HFFc6 (cell line): ENCODE measurements at regions not wholly inside any gene's neighbourhood (a gene's known extent, or its start where the extent isn't known, plus 50 kb on each side); places are given as distances from the start of the nearest gene placed in this dataset.

ENCODE experiments used
- DNase-seq: peaks from one replicate; pipeline ENCODE4 v3.0.0-alpha.2; 2018
- H3K27ac Mint-ChIP-seq: 2 replicates; pipeline ENCODE4 v1.8.0; 2020; ENCODE audit warnings: mild to moderate bottlenecking, mixed read lengths
- H3K27me3 Mint-ChIP-seq: 2 replicates; pipeline ENCODE4 v1.8.0; 2021; ENCODE audit warnings: mild to moderate bottlenecking, moderate library complexity, mixed read lengths; ENCODE audit not compliant: insufficient read depth
- H3K36me3 Mint-ChIP-seq: 2 replicates; pipeline ENCODE4 v1.8.0; 2021; ENCODE audit warnings: low read depth, mixed read lengths
- H3K4me1 Mint-ChIP-seq: 2 replicates; pipeline ENCODE4 v1.8.0; 2020; ENCODE audit warnings: low read depth, mixed read lengths
- H3K4me3 Mint-ChIP-seq: 2 replicates; pipeline ENCODE4 v1.8.0; 2020; ENCODE audit warnings: mild to moderate bottlenecking, moderate library complexity, mixed read lengths
- H3K9me3 Mint-ChIP-seq: 2 replicates; pipeline ENCODE4 v1.8.0; 2020; ENCODE audit warnings: mild to moderate bottlenecking, mixed read lengths
- TF ChIP-seq, protein P1 (sequence below): fragments of 200-600 bp; sonication (generic); IDR thresholded peaks from 2 replicates; pipeline ENCODE4 v1.5.0; 2021; ENCODE audit warnings: antibody characterized with exemption, mild to moderate bottlenecking

DNA sequence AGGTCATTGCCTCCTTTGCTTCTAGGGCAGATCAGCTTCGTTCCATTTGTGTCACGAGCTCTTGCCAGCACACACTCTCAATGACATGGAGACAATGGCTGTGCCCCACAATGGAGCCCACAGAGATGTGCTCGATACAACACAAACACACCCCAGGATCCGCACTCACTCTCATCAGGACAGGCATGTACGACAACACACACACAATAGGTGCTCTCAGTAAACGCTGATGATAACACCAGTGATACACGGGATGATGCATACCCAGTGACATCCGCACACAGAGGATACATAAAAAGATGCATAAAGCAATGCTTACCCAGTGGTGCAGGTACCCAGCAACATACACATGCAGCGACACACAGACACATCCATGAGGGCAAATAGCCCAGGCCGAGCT is 61.2 kb upstream of the LBX1 start:
- Mint-ChIP-seq H3K4me3 (no peak overlapping the region), H3K36me3 (no peaks in the 10 kb centered on the region), H3K27ac (no peak overlapping the region), H3K27me3 (peaks cover 44% of the 10 kb centered on the region), H3K9me3 (no peaks in the 10 kb centered on the region), H3K4me1 (no peaks in the 10 kb centered on the region)
- TF ChIP-seq, protein P1, sequence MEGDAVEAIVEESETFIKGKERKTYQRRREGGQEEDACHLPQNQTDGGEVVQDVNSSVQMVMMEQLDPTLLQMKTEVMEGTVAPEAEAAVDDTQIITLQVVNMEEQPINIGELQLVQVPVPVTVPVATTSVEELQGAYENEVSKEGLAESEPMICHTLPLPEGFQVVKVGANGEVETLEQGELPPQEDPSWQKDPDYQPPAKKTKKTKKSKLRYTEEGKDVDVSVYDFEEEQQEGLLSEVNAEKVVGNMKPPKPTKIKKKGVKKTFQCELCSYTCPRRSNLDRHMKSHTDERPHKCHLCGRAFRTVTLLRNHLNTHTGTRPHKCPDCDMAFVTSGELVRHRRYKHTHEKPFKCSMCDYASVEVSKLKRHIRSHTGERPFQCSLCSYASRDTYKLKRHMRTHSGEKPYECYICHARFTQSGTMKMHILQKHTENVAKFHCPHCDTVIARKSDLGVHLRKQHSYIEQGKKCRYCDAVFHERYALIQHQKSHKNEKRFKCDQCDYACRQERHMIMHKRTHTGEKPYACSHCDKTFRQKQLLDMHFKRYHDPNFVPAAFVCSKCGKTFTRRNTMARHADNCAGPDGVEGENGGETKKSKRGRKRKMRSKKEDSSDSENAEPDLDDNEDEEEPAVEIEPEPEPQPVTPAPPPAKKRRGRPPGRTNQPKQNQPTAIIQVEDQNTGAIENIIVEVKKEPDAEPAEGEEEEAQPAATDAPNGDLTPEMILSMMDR: no peak
- no peak for DNase-seq

DNA sequence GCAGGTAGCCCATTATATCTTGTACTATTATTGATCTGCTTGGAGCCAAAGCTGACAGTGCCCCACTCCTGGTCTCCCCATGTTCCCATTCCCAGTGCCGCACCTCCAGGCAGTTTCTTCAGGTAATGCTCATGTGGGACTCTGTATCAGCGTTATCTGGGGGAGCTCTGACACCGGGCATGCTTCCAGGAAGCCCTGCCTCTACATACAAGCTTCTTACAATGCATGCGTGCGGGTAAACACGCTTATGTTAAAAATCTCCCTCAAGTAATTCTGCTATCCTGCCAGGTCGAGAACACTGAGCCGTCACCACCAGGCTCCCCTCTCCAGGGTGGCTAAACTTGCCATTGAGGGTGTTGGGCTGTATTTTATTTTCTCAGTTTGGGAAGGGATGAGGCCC is 61.6 kb upstream of the LBX1 start:
- no peak for DNase-seq
- Mint-ChIP-seq H3K4me1 (no peaks in the 10 kb centered on the region), H3K36me3 (no peaks in the 10 kb centered on the region), H3K27ac (no peak overlapping the region), H3K4me3 (no peak overlapping the region), H3K27me3 (peaks cover 40% of the 10 kb centered on the region), H3K9me3 (no peaks in the 10 kb centered on the region)
- TF ChIP-seq, protein P1: no peak

DNA sequence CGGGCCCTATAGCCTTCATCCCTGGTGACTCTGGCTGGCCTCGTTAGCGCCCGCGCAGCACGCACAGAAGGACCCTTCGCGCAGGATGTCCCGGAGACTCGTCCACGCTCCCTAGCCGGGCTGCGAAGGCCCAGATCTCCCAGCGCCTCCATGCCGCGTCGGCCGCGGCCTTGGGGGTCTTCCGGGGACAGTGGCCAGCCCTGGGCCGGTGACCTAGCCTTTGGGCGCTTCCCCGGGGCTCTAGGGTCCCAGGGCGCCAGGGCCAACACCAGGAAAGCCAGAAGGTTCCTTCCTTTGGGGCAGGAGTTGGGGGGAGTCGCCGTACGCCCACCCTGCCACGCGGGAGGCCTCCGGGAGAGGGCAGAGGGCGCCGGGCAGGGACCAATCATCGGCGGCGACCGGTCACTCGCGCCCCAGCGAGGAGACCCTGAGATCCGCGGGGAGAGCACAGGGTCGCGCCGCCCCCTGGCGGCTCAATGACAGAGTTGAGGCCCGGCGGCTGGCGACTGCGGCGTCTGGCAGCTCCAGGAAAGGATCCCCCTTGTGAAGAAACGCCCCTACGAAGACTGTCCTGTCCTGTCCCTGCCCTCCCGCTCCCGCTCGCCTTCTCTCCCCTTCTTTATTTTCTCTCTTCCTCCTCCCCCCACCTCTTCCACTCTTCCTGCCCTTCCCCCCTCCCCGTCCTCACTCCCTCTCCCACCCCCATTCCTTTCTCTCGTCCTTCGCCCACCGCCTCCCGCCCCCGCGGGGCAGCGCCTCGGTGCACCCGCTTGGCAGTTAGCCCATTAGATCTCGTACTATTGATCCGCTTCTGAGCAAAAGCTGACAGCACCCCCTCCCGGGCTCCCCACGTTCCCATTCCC is 62.3 kb upstream of the LBX1 start:
- Mint-ChIP-seq H3K36me3 (no peaks in the 10 kb centered on the region), H3K4me1 (no peaks in the 10 kb centered on the region), H3K27ac (no peak overlapping the region), H3K4me3 (peak overlapping the region; percentile 80), H3K27me3 (peaks cover 36% of the 10 kb centered on the region), H3K9me3 (no peaks in the 10 kb centered on the region)
- TF ChIP-seq, protein P1: peak; percentile 86
- DNase-seq: no peak

DNA sequence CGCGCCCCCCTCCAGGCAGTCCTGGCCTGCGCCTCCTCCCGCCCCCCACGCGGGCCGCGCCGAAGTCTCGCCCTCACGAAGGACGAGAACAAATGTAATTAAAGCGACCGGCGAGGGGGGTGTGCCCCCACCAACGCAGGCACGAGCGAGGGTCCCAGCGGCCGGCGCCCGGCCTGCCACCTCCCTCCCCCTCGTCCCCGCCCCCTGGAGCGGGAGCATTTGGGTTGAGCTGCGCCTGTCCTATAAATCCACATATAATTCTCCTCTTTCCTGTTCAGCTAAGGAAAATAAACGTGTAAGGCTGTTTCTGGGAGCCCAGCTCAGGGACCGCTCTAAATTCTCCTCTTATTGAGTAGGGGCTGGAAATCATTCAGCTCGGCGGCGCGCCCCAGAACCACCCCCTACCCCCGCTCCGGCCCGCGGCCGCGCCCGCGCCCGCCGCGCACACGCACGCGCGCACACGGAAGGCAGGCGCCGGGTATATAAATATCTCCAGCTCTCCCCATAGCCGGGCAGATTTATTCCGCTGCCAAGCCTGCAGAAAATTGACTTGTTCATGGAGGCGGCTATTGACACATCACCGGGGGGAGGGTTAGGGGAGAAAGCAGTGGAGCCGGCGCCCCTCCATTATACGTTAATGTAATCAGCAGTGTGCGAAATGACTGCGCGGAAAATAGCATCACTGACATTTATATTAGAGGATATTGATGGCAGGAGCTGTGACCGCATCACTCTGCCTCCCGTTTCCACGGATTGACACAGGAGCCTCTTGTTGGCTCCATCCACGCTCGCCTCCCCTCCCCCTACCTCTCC is 61.6 kb upstream of the BTRC start:
- TF ChIP-seq, protein P1: no peak
- no peaks in the 10 kb centered on the region for H3K36me3 Mint-ChIP-seq
- H3K4me1 Mint-ChIP-seq: no peaks in the 10 kb centered on the region
- no peaks in the 10 kb centered on the region for H3K9me3 Mint-ChIP-seq
- no peak for DNase-seq
- peak overlapping the region; percentile 23; the same call in 1 of the 2 replicates for H3K4me3 Mint-ChIP-seq
- H3K27ac Mint-ChIP-seq: no peak overlapping the region
- peaks cover 36% of the 10 kb centered on the region for H3K27me3 Mint-ChIP-seq

DNA sequence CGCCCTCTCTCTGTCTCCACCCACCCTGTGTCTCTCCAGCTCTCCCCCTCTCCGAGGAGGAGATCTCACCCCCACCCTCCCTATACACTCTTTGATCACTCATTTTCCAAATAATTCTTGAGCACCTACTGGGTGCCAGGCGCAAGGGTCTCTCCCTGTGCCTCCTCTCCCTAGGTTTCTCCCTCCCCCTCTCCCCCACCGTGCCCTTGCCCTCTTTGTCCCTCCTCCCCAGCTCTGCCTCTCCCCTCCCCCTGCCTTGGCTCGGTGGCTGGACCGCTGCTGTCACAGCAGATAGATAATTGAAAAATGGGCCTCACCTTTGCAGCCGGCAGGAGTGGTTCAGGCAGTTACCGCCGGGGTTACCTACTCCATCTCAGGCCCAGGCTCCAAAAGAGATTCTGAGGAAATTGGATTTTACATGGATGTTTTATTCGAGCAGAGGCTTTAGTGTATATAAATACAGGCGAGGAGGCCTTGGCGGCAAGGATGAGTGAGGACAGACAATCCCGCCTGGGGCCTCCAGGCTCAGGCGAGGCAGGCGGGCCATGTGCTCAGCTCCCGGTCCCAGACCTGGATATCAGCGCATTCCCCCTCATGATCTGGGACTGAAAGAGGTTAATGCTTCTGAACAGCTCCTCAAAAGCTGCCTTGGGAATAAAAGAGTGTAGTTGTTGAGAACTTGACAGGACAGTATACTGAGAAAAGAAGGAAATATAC is 60.8 kb upstream of the BTRC start:
- no peak for DNase-seq
- Mint-ChIP-seq H3K27ac (no peak overlapping the region), H3K36me3 (no peaks in the 10 kb centered on the region), H3K27me3 (peaks cover 39% of the 10 kb centered on the region), H3K9me3 (no peaks in the 10 kb centered on the region), H3K4me3 (no peak overlapping the region; the same call in 1 of the 2 replicates), H3K4me1 (no peaks in the 10 kb centered on the region)
- TF ChIP-seq, protein P1: no peak
